Liver (tissue), 8 donors: ENCODE measurements at regions not wholly inside any gene's neighbourhood (a gene's known extent, or its start where the extent isn't known, plus 50 kb on each side); places are given as distances from the start of the nearest gene placed in this dataset.

ENCODE experiments used
- DNase-seq: peaks from one replicate; pipeline ENCODE4 v3.0.0-alpha.2; 2017; ENCODE audit warnings: low spot score
- H3K27ac ChIP-seq, 2 donors: one replicate each; pipeline ENCODE4 v1.7.0; 2013; ENCODE audit warnings: inconsistent platforms in 2 of 2, low read length in 2 of 2, control low read depth in 1 of 2, low read depth in 1 of 2, mild to moderate bottlenecking in 1 of 2
- H3K27me3 ChIP-seq, 4 donors: one replicate each; pipeline versions ENCODE4 v1.6.1 to v1.7.0; 2013; ENCODE audit warnings: low read length in 3 of 4, inconsistent platforms in 1 of 4, mild to moderate bottlenecking in 1 of 4, moderate library complexity in 1 of 4; ENCODE audit not compliant: control insufficient read depth in 4 of 4, insufficient read depth in 4 of 4
- H3K36me3 ChIP-seq, 4 donors: one replicate each; pipeline versions ENCODE4 v1.6.1 to v1.7.0; 2013; ENCODE audit warnings: low read length in 3 of 4, mild to moderate bottlenecking in 3 of 4, low read depth in 1 of 4, moderate library complexity in 1 of 4; ENCODE audit not compliant: control insufficient read depth in 4 of 4, insufficient read depth in 3 of 4
- H3K4me1 ChIP-seq, 4 donors: one replicate each; pipeline versions ENCODE4 v1.6.1 to v1.7.0; 2013; ENCODE audit warnings: low read length in 3 of 4, mild to moderate bottlenecking in 3 of 4, moderate library complexity in 1 of 4; ENCODE audit not compliant: control insufficient read depth in 4 of 4, insufficient read depth in 4 of 4
- H3K4me3 ChIP-seq, 3 donors: one replicate each; pipeline versions ENCODE4 v1.6.1 to v1.7.0; 2013; ENCODE audit warnings: low read length in 3 of 3, control low read depth in 1 of 3, low read depth in 1 of 3, mild to moderate bottlenecking in 1 of 3
- H3K9ac ChIP-seq, 2 donors: one replicate each; pipeline ENCODE4 v1.7.0; 2013; ENCODE audit warnings: low read length in 2 of 2, mild to moderate bottlenecking in 2 of 2, moderate library complexity in 2 of 2, control low read depth in 1 of 2, low read depth in 1 of 2
- H3K9me3 ChIP-seq, 4 donors: one replicate each; pipeline versions ENCODE4 v1.6.1 to v1.7.0; 2013; ENCODE audit warnings: low read length in 3 of 4; ENCODE audit not compliant: control insufficient read depth in 4 of 4
- ATF3 ChIP-seq: IDR thresholded peaks from 2 replicates; pipeline ENCODE4 v1.6.1; 2016; ENCODE audit warnings: antibody characterized with exemption
- CTCF ChIP-seq: fragments of 150-350 bp; IDR thresholded peaks from 2 replicates; pipeline ENCODE4 v1.5.1; 2017; ENCODE audit warnings: improper control_type of control experiment, low read depth, low read length; ENCODE audit not compliant: missing input control
- EGR1 ChIP-seq, 2 donors: IDR thresholded peaks; 2 replicates each; pipeline ENCODE4 v1.6.1; 2016 to 2018; ENCODE audit warnings: antibody characterized with exemption in 2 of 2, low read depth in 2 of 2
- FOXA1 ChIP-seq: IDR thresholded peaks from 2 replicates; pipeline ENCODE4 v1.6.1; 2016; ENCODE audit warnings: antibody characterized with exemption
- FOXA2 ChIP-seq: IDR thresholded peaks from 2 replicates; pipeline ENCODE4 v1.6.1; 2016; ENCODE audit warnings: antibody characterized with exemption
- HNF4A ChIP-seq, 2 donors: conservative IDR thresholded peaks; 2 replicates each; pipeline ENCODE4 v1.6.1; 2016; ENCODE audit warnings: antibody characterized with exemption in 2 of 2, mild to moderate bottlenecking in 2 of 2
- HNF4G ChIP-seq: IDR thresholded peaks from 2 replicates; pipeline ENCODE4 v1.6.1; 2016; ENCODE audit warnings: antibody characterized with exemption
- JUND ChIP-seq, 2 donors: IDR thresholded peaks; 2 replicates each; pipeline ENCODE4 v1.6.1; 2016; ENCODE audit warnings: antibody characterized with exemption in 2 of 2
- RAD21 ChIP-seq, 2 donors: IDR thresholded peaks; 2 replicates each; pipeline ENCODE4 v1.6.1; 2016; ENCODE audit warnings: antibody characterized with exemption in 2 of 2, mild to moderate bottlenecking in 2 of 2
- REST ChIP-seq: IDR thresholded peaks from 2 replicates; pipeline ENCODE4 v1.6.1; 2016; ENCODE audit warnings: antibody characterized with exemption, mild to moderate bottlenecking
- SP1 ChIP-seq: IDR thresholded peaks from 2 replicates; pipeline ENCODE4 v1.6.1; 2018; ENCODE audit warnings: antibody characterized with exemption, mild to moderate bottlenecking
- WGBS: extraction: QIAGEN DNeasy Blood & Tissue Kit; methylation state at CpG from one replicate; pipeline ENCODE4 v1.1.7; 2013; 5-methylcytosine and 5-hydroxymethylcytosine counted together
- TF ChIP-seq, protein P1 (sequence below): IDR thresholded peaks from 2 replicates; pipeline ENCODE4 v1.6.1; 2016; ENCODE audit warnings: antibody characterized with exemption
- donor health status: healthy.
- donor health status: healthy.
- donor health status: healthy.
- donor health status: healthy.
- donor health status: healthy.

DNA sequence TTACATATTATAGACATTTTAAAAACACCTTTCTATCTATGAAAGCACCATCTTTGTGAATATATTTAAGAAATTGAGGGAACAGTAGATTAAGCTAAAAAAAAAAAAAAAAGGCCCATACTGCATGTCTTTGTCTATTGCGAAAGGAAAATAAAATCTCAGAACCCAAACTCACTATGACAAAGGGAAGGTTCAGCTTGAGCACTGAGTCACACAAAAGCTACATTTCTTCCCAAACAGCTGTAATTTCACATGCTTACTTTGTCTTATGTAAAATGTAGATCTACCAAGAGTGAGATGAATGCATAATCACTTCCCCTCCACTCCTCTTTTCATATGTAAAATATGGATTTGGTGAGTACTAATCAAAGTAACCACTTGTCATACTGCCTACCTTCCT is 640.1 kb upstream of the KLF12 start:
- no peak overlapping the region for H3K27ac ChIP-seq
- DNase-seq: no peak
- H3K9me3 ChIP-seq: no peaks in the 10 kb centered on the region
- H3K4me3 ChIP-seq: no peak overlapping the region
- WGBS: 96% methylated on average over 1 of the region's 1 CpG
- TF ChIP-seq CTCF: no peak
- TF ChIP-seq, protein P1, sequence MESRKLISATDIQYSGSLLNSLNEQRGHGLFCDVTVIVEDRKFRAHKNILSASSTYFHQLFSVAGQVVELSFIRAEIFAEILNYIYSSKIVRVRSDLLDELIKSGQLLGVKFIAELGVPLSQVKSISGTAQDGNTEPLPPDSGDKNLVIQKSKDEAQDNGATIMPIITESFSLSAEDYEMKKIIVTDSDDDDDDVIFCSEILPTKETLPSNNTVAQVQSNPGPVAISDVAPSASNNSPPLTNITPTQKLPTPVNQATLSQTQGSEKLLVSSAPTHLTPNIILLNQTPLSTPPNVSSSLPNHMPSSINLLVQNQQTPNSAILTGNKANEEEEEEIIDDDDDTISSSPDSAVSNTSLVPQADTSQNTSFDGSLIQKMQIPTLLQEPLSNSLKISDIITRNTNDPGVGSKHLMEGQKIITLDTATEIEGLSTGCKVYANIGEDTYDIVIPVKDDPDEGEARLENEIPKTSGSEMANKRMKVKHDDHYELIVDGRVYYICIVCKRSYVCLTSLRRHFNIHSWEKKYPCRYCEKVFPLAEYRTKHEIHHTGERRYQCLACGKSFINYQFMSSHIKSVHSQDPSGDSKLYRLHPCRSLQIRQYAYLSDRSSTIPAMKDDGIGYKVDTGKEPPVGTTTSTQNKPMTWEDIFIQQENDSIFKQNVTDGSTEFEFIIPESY: no peak
- no peak overlapping the region for H3K9ac ChIP-seq
- H3K27me3 ChIP-seq: peaks cover 0 to 3% (median 0%) of the 10 kb centered on the region in 4 donors
- H3K4me1 ChIP-seq: no peaks in the 10 kb centered on the region
- H3K36me3 ChIP-seq: no peaks in the 10 kb centered on the region

- Histone ChIP-seq H3K36me3 (no peaks in the 10 kb centered on the region), H3K27ac (no peak overlapping the region), H3K9ac (no peak overlapping the region), H3K27me3 (peaks cover 0 to 3% (median 0%) of the 10 kb centered on the region in 4 donors), H3K4me1 (no peaks in the 10 kb centered on the region), H3K4me3 (no peak overlapping the region), H3K9me3 (no peaks in the 10 kb centered on the region)
- DNase-seq: no peak
- TF ChIP-seq SP1 (no peak), EGR1 (IDR thresholded peaks at IDR 0.05; ENCODE audit: low read depth in 2 of 2) (no peak), HNF4A (conservative IDR thresholded peaks at IDR 0.05) (no peak), ATF3 (no peak), RAD21 (IDR thresholded peaks at IDR 0.05) (no peak), REST (no peak), HNF4G (no peak), JUND (IDR thresholded peaks at IDR 0.05) (no peak), FOXA1 (no peak), FOXA2 (no peak)
- 63% methylated on average over 1 of the region's 1 CpG for WGBS
These were observed 639.0 kb upstream of the KLF12 start for GRCh38 chr13:74773248-74773647.
